SHP77 (cell line): ENCODE measurements at regions not wholly inside any gene's neighbourhood (a gene's known extent, or its start where the extent isn't known, plus 50 kb on each side); places are given as distances from the start of the nearest gene placed in this dataset.

ENCODE experiments used
- DNase-seq, 2 experiments: peaks; one replicate each; lab custom pipeline; 2025; lab: John Stamatoyannopoulos, UW

DNA sequence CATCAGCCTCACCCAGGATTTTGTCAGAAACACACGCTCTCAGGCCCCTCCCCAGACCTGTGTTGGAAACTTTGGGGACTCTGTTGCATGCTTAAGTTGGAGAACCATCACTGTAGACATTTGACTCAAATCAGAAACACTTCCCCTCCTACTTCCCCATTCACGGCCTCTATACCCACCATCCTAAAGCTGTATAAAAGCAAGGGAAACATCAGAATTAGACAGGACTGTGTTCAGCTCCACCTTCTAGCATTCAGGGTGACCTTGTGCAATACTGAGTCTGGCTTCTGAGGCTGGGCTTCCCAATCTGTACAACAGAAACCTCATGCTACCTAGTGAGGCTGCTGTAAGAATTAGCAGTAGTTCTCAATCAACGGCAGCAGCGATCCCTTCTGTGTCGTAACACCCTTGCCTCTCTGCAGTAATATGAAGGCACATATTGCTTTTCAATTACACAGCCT, 252.3 kb downstream of the LY86 start:
- no peak for DNase-seq

DNA sequence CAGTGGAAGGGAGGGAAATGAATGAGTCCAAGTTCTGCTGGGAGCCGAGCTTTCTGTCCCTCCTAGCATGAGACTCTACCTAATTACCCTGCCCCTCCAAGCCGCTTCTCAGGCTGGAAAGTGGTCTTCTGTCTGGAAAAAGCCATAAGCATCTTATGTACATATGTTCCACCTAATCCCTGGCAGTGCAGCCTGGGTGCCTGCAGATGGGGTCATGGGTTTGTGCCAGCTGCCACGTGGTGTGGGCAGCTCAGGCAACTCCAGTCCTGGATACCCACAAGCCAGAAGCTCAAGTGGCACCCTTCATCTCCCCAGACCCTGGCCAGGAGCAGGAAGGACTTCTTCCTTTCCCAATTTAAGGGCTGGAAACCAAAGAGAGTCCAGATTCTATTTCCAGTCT, 253.1 kb downstream of the LY86 start:
- DNase-seq = peak in 1 of 2 experiments; percentile 30

DNA sequence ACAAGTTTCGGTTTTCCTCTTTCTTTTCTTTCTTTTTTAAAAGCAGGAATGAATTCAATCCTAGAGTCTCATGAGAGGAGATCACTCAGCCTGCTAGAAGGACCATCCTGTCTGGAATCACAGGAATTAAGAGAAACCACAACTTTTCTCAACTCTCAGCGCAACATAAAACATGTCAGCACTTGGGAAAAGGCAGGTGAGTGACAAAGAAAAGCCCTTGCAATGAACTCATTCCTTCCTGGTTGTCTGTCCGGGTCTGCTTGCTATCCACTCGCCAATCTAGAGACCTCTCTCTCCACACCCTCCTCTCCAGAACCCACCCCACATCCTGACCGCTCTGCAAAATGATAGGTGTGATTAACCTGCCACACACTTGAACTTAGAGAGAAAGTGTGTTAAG, 253.8 kb downstream of the LY86 start:
- no peak for DNase-seq

- no peak for DNase-seq
These were observed 254.6 kb downstream of the LY86 start for GRCh38 chr6:6843057-6843627.

DNA sequence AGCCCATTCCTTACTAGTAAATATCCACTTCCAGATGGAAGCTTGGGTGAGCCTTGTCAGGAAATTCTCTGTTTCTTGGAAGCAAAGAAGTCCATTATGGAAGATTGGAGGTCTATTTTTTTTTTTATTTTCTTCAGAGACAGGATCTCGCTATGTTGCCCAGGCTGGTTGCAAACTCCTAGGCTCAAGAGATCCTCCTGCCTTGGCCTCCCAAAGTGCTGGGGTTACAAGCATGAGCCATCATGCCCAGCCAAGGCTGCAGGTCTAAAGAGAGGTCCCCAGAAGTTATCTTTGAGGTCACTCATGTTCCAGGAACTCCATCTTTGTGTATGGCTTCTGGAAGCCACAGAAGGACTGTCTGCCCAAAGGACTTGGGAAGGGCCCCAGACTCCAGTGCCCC, 255.3 kb downstream of the LY86 start:
- no peak for DNase-seq

- no peak for DNase-seq
These were observed 256.0 kb downstream of the LY86 start for GRCh38 chr6:6844530-6844929.

DNA sequence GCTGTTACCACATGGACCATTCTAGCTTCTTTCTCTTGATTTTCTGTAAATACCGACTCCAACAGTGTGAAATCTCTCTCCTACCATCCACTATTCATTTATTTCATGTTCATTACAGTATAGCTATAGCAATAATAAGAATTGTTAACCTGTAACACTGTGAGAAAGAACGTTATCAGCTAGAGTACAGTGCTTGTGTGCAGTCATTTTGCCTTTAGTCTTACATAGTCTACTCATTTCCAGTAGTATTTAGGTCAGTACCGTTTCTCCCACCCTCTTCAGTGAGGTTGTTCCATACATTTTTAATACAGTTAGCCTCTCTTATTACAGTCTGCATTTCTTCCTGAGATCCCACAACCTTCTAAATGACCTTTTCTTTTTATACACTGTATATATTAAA, 257.1 kb downstream of the LY86 start:
- no peak for DNase-seq

GRCh38 chr6:6847591-6847990, 259.1 kb downstream of the LY86 start:
- DNase-seq = no peak

- peak; percentile 87 to 89 for DNase-seq
These were observed 256.5 kb upstream of the RREB1 start for GRCh38 chr6:6851059-6851948.

- no peak for DNase-seq
These were observed 255.9 kb upstream of the RREB1 start for GRCh38 chr6:6851949-6852261.

DNA sequence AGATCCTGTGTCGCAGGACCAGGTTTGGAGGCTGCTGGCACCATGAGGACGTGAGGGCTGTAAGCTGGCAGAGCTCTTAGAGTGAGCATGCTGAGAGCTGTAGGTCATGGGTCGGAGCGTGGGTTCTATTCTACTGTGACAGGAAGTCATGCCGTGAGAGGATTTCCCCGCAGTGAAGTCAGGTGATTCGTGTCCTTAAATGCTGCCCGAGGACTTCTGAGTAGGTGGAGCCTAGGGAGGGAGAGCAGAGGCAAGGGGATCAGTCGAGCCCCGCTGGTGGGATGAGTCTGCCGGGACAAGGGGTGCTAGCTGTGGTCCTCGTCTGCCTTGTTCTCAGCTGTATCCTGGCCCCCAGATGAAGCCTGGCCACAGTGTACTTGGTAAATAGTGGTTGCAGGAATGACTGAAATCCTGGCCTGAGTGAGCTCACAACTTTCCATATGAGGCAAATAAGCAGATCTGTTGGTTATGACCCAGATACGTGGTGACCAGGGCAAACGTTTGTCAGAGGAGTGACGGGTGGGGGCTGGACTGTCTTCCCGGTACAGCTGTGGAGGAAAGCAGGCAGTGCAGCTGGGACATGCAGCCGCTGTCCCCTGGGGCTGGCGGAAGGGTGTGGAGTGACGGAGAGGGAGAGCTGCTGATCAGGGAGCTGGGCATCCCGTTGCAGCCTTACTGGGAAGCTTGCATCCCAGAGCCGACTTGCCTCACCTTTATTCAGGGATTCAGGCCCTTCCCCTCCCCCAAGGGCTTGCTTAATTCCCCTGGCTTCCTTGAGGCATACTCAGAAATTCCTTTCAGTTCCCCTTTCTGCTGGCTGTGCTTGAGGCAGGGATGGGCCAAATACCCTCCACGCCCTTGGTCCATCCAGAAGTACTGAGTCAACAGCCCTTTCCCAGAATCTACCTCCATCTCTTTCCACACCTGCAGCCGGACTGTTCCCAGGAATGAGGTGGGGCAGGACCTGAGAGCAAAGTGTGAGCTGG, 250.9 kb upstream of the RREB1 start:
- DNase-seq = peak; percentile 27 to 36

DNA sequence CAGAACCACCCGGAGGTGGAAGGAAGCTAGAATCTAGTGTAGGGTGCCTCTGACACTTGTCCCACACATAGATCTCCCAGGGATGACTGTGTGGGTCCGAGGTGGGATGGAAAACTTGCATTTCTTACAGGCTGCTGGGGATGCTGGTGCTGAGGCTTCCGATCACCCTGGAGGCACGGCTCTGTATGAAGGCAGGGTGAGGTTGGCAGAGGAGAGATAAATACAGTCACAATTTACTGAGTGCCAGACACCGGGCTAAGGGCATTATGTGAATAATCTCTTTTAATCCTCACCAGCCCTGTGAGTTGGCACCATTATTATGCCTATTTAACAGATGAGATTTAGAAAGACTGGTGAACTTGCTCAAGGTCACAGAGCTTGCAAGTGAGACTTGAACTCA, 250.2 kb upstream of the RREB1 start:
- no peak for DNase-seq

- DNase-seq = no peak
These were observed 249.2 kb upstream of the RREB1 start for GRCh38 chr6:6858533-6858982.

DNA sequence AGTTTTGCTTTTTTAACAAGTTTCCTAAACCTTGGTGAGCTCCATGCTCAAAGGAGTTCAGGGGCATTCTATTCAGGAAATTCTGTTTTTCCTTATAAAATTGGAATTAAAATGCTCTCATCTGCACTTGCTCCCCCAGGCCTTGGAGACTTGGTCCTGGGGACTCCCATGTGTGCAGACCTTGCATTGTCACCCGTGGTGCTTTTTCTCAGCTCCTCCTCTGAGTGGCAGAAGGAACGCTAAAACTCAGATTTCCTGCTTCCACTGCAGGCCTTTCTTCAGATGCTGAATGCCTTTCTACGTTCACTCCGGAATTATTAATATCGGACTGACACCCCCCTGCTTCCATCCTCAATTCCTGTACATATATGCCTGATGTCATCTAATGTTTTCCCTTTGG, 248.7 kb upstream of the RREB1 start:
- no peak for DNase-seq

DNA sequence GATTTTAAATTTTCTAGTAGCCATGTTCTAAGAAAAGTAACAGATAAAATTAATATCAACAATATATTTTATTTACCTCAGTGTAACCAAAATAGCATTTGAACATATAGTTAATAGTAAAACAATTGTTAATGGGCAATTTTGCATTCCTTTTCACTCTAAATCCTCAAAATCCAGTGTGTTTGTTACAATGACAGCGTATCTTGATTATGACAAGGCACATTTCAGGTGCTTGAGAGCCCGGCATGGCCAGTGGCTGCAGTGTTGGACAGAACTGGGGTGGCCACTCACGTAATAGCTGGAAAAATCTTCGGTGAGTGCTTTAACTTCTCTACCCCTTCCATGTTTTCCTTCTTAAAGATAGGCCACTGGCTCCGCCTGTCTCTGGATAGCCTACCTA, 248.0 kb upstream of the RREB1 start:
- DNase-seq = no peak

- no peak for DNase-seq
These were observed 246.9 kb upstream of the RREB1 start for GRCh38 chr6:6860863-6861262.

DNA sequence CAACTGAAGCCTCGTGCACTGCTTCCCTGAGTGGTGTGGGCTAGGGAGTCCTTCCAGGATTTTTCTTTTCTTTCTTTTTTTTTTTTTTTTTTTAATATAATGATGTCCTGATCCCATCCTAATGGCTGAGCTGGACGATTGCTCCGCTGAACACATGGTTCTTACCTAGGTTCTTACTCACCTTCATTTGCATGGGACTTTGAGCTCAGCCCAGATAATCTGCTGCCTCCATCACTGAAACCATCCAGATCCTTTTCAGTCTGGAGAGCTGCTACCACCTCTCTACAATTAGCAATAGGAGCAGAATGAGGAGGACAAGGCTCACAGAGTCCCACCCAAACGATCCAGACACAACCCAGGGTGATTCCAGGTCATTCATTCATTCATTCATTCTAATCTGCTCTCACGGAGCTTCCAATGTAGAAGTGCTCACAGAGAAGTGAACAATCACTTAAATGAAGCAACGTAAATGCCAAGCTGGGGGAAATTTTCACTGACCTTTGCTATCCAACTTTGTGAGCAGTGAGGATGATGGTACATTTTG, 246.3 kb upstream of the RREB1 start:
- no peak for DNase-seq

DNA sequence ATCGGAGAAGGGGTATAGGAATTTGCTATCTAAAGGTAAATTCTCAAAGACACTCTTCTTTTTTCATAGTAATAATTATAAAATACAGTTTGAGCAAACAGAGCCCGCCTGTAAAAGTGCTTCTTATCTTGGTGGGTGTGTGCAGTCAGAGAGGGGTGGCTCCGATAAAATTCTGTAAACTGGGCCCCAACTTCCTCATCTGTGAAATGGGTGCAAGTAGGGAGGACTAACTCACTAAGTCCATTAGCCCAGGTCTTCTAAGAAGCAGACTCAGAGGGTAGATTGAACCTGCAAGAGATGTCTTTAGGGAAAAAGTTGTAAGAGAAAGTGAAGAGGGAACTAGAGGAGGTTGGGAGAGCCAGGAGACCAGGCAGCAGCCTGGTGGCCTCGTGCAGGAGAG, 245.8 kb upstream of the RREB1 start:
- DNase-seq = no peak

DNA sequence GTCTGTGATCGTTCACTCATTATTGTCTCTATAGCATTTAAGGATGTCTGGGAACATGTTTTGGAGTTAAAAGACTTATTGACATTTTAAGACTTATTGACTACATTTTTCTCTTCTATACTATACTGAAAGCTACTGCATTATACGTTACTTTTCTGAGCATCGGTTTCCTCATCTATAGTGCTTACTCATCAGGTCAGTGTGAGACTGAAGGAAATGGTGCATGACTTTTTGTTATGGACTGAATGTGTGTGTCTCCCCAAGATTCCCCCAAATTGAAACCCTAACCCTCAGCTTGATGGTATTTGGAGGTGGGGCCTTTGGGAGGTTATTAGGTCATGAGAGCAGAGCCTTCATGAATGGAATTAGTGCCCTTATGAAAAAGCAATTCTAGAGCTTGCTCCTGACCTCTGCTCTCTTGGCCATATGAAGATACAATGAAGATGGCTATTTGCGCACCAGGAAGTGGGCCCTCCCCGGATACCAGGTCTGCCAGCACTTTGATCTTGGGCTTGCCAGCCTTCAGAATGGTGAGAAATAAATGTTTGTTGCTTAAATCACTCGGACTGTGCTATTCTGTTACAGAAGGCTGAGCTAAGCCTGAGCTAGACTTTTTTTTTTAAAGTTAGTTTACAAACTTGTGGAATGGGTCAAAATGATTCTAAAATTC, 243.7 kb upstream of the RREB1 start:
- no peak for DNase-seq

DNA sequence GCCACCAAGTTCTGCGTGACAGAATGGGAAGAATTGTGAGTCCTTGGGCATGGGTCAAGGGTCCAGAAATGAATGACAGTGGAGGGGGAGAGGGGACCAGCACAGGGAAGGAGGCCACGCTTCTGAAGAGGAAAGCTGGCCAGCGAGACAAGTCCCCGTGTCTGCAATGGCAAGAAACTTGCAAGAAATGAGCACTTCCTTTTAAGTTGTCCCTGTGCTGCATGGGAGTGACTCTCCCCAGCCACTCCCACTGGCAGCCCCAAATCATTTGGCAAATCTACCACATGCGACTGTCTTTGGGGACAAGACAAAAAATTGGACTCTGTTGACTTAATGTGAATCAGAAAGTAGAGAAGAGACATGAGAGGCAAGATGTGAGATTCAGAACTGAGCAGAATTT, 242.2 kb upstream of the RREB1 start:
- no peak for DNase-seq

DNA sequence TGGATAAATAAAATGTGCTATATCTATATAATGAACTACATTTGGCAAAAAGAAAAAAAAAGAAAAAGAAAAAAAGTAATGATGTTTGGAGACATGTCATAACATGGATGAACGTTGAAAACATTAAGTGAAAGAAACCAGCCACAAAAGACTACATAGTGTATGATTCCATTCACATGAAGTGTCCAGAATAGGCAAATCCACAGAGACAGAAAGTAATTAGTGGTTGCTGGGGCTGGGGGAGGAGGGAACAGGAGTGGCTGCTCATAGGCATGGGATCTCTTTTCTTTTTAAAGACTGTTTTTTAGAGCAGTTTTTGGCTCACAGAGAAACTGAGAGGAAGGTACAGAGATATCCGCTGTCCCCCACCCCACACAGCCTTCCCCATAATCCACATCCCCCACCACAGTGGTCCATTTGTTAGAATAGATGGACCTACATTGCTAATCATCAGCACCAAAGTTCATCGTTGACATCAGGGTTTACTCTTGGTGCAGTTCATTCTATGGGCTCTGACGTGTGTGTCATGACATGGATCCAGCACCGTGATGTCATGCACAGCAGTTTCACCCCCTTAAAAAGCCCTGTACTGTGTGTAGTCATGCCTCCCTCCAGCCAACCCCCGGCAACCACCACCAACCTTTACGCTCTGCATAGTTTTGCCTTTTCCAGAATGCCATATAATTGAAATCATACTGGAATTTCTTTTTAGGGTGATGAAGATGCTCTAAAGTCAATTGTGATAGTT, 240.9 kb upstream of the RREB1 start:
- DNase-seq = no peak
